Fibroblast of lung (primary cell): ENCODE measurements at regions not wholly inside any gene's neighbourhood (a gene's known extent, or its start where the extent isn't known, plus 50 kb on each side); places are given as distances from the start of the nearest gene placed in this dataset.
"Not testable (repeated sequence)": the region's sequence is repeated elsewhere in the genome, so short reads cannot be mapped to it uniquely, and the experiment has no call there.

Experiments used
- EZH2 ChIP-seq: IDR thresholded peaks from 2 replicates; pipeline ENCODE4 v1.5.1; 2012; ENCODE audit warnings: low read length, control low read depth, mild to moderate bottlenecking; ENCODE audit errors: missing control alignments
- TF ChIP-seq, protein P1 (sequence below), 2 donors: IDR thresholded peaks in 1 of 2; conservative IDR thresholded peaks in 1 of 2; 1 replicate in 1 of 2; 2 replicates in 1 of 2; pipeline ENCODE4 v1.5.1; 2011 to 2012; ENCODE audit warnings: low read length in 2 of 2, control low read depth in 1 of 2, inconsistent platforms in 1 of 2, low read depth in 1 of 2, mild to moderate bottlenecking in 1 of 2

DNA sequence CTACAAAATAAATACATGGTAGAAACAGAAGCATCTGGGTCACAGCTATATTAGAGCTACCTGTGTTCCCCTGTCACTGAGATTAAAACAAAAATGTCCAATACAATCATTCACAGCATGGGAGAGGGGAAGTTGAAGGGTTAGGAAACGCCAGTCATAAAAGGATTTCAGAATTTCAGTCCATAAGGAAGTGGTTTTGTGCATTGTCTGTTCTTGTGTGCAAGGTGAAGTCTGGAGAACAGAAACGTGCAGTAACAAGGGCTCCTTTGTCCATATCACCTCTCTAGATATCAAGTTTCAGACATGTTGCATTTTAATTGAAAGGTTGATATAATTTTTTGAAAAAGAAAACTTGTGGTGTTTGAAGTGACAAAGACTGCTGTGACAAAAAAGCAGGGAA lies 139.3 kb upstream of the DUSP22 start:
- TF ChIP-seq, protein P1, sequence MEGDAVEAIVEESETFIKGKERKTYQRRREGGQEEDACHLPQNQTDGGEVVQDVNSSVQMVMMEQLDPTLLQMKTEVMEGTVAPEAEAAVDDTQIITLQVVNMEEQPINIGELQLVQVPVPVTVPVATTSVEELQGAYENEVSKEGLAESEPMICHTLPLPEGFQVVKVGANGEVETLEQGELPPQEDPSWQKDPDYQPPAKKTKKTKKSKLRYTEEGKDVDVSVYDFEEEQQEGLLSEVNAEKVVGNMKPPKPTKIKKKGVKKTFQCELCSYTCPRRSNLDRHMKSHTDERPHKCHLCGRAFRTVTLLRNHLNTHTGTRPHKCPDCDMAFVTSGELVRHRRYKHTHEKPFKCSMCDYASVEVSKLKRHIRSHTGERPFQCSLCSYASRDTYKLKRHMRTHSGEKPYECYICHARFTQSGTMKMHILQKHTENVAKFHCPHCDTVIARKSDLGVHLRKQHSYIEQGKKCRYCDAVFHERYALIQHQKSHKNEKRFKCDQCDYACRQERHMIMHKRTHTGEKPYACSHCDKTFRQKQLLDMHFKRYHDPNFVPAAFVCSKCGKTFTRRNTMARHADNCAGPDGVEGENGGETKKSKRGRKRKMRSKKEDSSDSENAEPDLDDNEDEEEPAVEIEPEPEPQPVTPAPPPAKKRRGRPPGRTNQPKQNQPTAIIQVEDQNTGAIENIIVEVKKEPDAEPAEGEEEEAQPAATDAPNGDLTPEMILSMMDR (conservative IDR thresholded peaks at IDR 0.05 in 1 of 2, IDR thresholded peaks at IDR 0.05 in 1 of 2; ENCODE audit: low read depth in 1 of 2, low read length in 2 of 2): not testable (repeated sequence)
- not testable (repeated sequence) for TF ChIP-seq EZH2
